ENCODE measurements at regions not wholly inside any gene's neighbourhood (a gene's known extent, or its start where the extent isn't known, plus 50 kb on each side); places are given as distances from the start of the nearest gene placed in this dataset.

DNA sequence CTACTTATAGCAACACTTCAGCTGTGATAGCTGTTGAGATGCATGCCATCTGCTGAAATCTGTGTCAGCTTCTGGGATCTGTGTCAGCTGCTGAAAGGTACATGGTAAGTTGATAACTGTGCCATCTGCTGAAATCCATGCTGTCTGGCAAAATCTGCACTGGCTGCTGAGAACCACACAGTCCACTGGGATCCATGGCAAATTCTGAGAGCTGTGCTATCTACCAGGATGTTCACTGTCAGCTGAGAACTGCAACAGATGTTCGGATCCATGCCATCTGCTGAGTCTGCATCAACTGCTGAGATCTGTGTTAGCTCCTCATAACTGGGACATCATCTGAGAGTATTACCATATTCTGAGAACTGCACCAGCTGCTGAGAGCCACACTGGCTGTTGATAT is 430.5 kb upstream of the POU3F4 start:
- no peaks in the 10 kb centered on the region for H3K27me3 ChIP-seq (ENCODE audit: control insufficient read depth in 2 of 2, insufficient read depth in 2 of 2, low read length in 2 of 2)
- H3K9me1 ChIP-seq (ENCODE audit: control insufficient read depth, insufficient read depth, low read length), result no peaks in the 10 kb centered on the region
- 0% methylated on average over 1 of the region's 1 CpG for WGBS (ENCODE audit: insufficient coverage, low coverage, missing lambda C conversion rate)
- H3K4me3 ChIP-seq, result no peak overlapping the region
- H3K4me2 ChIP-seq (ENCODE audit: insufficient read depth, low read length), result no peak overlapping the region
- no peaks in the 10 kb centered on the region for H3K79me2 ChIP-seq (ENCODE audit: control insufficient read depth, insufficient read depth, low read length)
- H3K36me3 ChIP-seq (ENCODE audit: control insufficient read depth, insufficient read depth, low read length), result no peaks in the 10 kb centered on the region
- ATAC-seq (no peak), FAIRE-seq (no peak), DNase-seq (ENCODE audit: extremely low read depth in 1 of 4, low spot score in 3 of 4) (no peak)
- no peaks in the 10 kb centered on the region for H3K9me3 ChIP-seq (replicated peaks; ENCODE audit: control insufficient read depth, insufficient read depth, low read depth, low read length)
- no TSS peak for BruUV-seq (replicated peaks)
- H3K9ac ChIP-seq (ENCODE audit: insufficient read depth in 1 of 2, low read depth in 2 of 2, low read length in 2 of 2), result no peak overlapping the region
- ChIA-PET POLR2A (no interaction called here), CTCF (ENCODE audit: low intra/inter-chr PET ratio) (no interaction called here)
- no peak overlapping the region for H2AFZ ChIP-seq (ENCODE audit: low read depth, low read length)
- H4K20me1 ChIP-seq (replicated peaks; ENCODE audit: control insufficient read depth, insufficient read depth, low read length), result no peaks in the 10 kb centered on the region
- no peak overlapping the region for H3K27ac ChIP-seq (ENCODE audit: extremely low read depth, low read depth, low read length)
- no peaks in the 10 kb centered on the region for H3K4me1 ChIP-seq (replicated peaks in 1 of 2; ENCODE audit: control insufficient read depth in 2 of 2, insufficient read depth in 2 of 2, low read length in 2 of 2)
- in situ Hi-C loops (cut with MboI), result no loop called here
- intact Hi-C loops (cut with micrococcal nuclease), result no loop called here
- TF ChIP-seq, protein P1, sequence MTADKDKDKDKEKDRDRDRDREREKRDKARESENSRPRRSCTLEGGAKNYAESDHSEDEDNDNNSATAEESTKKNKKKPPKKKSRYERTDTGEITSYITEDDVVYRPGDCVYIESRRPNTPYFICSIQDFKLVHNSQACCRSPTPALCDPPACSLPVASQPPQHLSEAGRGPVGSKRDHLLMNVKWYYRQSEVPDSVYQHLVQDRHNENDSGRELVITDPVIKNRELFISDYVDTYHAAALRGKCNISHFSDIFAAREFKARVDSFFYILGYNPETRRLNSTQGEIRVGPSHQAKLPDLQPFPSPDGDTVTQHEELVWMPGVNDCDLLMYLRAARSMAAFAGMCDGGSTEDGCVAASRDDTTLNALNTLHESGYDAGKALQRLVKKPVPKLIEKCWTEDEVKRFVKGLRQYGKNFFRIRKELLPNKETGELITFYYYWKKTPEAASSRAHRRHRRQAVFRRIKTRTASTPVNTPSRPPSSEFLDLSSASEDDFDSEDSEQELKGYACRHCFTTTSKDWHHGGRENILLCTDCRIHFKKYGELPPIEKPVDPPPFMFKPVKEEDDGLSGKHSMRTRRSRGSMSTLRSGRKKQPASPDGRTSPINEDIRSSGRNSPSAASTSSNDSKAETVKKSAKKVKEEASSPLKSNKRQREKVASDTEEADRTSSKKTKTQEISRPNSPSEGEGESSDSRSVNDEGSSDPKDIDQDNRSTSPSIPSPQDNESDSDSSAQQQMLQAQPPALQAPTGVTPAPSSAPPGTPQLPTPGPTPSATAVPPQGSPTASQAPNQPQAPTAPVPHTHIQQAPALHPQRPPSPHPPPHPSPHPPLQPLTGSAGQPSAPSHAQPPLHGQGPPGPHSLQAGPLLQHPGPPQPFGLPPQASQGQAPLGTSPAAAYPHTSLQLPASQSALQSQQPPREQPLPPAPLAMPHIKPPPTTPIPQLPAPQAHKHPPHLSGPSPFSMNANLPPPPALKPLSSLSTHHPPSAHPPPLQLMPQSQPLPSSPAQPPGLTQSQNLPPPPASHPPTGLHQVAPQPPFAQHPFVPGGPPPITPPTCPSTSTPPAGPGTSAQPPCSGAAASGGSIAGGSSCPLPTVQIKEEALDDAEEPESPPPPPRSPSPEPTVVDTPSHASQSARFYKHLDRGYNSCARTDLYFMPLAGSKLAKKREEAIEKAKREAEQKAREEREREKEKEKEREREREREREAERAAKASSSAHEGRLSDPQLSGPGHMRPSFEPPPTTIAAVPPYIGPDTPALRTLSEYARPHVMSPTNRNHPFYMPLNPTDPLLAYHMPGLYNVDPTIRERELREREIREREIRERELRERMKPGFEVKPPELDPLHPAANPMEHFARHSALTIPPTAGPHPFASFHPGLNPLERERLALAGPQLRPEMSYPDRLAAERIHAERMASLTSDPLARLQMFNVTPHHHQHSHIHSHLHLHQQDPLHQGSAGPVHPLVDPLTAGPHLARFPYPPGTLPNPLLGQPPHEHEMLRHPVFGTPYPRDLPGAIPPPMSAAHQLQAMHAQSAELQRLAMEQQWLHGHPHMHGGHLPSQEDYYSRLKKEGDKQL (CRISPR knock-in tag; IDR thresholded peaks at IDR 0.05; ENCODE audit: borderline replicate concordance), result no peak
- no peak for TF ChIP-seq MTA1 (IDR thresholded peaks at IDR 0.05; ENCODE audit: borderline replicate concordance)
- no peak for TF ChIP-seq BRF1 (IDR thresholded peaks at IDR 0.05; ENCODE audit: borderline replicate concordance, extremely low read depth, insufficient read length)
- TF ChIP-seq PTTG1 (tag; IDR thresholded peaks at IDR 0.05; ENCODE audit: low read depth), result no peak
- no peak for TF ChIP-seq TAL1 (IDR thresholded peaks at IDR 0.05)
- no peak for TF ChIP-seq GABPA (tag; conservative IDR thresholded peaks at IDR 0.05; ENCODE audit: low read depth)
- no peak for TF ChIP-seq CXXC5 (CRISPR knock-in tag; IDR thresholded peaks at IDR 0.05)
- no peak for TF ChIP-seq FOXK2 (conservative IDR thresholded peaks at IDR 0.05 in 1 of 2, IDR thresholded peaks at IDR 0.05 in 1 of 2; ENCODE audit: low read depth in 2 of 2)
- no peak for TF ChIP-seq ZNF785 (CRISPR knock-in tag; IDR thresholded peaks at IDR 0.05)
- TF ChIP-seq HIVEP1 (CRISPR knock-in tag; IDR thresholded peaks at IDR 0.05), result no peak
- TF ChIP-seq SAP30 (IDR thresholded peaks at IDR 0.05; ENCODE audit: borderline replicate concordance, insufficient read depth, low read depth, low read length, poor library complexity, severe bottlenecking), result no peak
- TF ChIP-seq RCOR1 (IDR thresholded peaks at IDR 0.05; ENCODE audit: borderline replicate concordance in 1 of 2, low read depth in 2 of 2, low read length in 2 of 2), result no peak
- no peak for TF ChIP-seq SMAD4 (CRISPR knock-in tag; conservative IDR thresholded peaks at IDR 0.05)
- no peak for TF ChIP-seq RBM15 (IDR thresholded peaks at IDR 0.05; ENCODE audit: insufficient read depth, low read length)
- TF ChIP-seq, protein P2, sequence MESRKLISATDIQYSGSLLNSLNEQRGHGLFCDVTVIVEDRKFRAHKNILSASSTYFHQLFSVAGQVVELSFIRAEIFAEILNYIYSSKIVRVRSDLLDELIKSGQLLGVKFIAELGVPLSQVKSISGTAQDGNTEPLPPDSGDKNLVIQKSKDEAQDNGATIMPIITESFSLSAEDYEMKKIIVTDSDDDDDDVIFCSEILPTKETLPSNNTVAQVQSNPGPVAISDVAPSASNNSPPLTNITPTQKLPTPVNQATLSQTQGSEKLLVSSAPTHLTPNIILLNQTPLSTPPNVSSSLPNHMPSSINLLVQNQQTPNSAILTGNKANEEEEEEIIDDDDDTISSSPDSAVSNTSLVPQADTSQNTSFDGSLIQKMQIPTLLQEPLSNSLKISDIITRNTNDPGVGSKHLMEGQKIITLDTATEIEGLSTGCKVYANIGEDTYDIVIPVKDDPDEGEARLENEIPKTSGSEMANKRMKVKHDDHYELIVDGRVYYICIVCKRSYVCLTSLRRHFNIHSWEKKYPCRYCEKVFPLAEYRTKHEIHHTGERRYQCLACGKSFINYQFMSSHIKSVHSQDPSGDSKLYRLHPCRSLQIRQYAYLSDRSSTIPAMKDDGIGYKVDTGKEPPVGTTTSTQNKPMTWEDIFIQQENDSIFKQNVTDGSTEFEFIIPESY (CRISPR knock-in tag; IDR thresholded peaks at IDR 0.05), result no peak
- TF ChIP-seq ETS2 (tag; IDR thresholded peaks at IDR 0.05; ENCODE audit: borderline replicate concordance, poor library complexity, severe bottlenecking), result no peak

Measured in K562 (cell line).